H1 (cell line): ENCODE measurements at regions not wholly inside any gene's neighbourhood (a gene's known extent, or its start where the extent isn't known, plus 50 kb on each side); places are given as distances from the start of the nearest gene placed in this dataset.

ENCODE experiments used
- CTCF ChIA-PET: fragments of 300-600 bp; sonication (Branson Sonifier 250); formaldehyde crosslinking; loops from one replicate; lab custom pipeline; 2021; ENCODE audit not compliant: partially characterized antibody; lab: Charles Lee
- POLR2A ChIA-PET: fragments of 300-600 bp; sonication (Branson Sonifier 250); formaldehyde crosslinking; loops from one replicate; lab custom pipeline; 2021; ENCODE audit warnings: inconsistent platforms; ENCODE audit not compliant: partially characterized antibody; lab: Charles Lee
- DNase-seq, 2 experiments: peaks; one replicate each; pipeline versions ENCODE4 v3.0.0 to v3.0.0-alpha.2; 2010 to 2022; ENCODE audit warnings: low spot score in 2 of 2, low read depth in 1 of 2, mixed read lengths in 1 of 2
- FAIRE-seq: peaks from 2 replicates; lab custom pipeline; 2011; peaks lifted over from hg19 to GRCh38; lab: Jason Lieb, UNC
- H2AFZ ChIP-seq: 2 replicates; pipeline ENCODE4 v1.8.1; 2012; ENCODE audit warnings: low read length, inconsistent platforms
- H2AK5ac ChIP-seq: 2 replicates; pipeline ENCODE4 v1.6.1; 2013; ENCODE audit warnings: low read depth, low read length
- H2BK120ac ChIP-seq: replicated peaks from 2 replicates; pipeline ENCODE3; 2013; ENCODE audit warnings: low read depth, low read length, inconsistent platforms
- H2BK12ac ChIP-seq: 2 replicates; pipeline ENCODE4 v1.6.1; 2013; ENCODE audit warnings: low read depth, low read length
- H2BK15ac ChIP-seq: 2 replicates; pipeline ENCODE4 v1.6.1; 2013; ENCODE audit warnings: low read length
- H2BK20ac ChIP-seq: 2 replicates; pipeline ENCODE4 v1.6.1; 2013; ENCODE audit warnings: low read length
- H2BK5ac ChIP-seq: 2 replicates; pipeline ENCODE4 v1.6.1; 2013; ENCODE audit warnings: low read depth, low read length
- H3K14ac ChIP-seq: 2 replicates; pipeline ENCODE4 v1.6.1; 2013; ENCODE audit warnings: inconsistent platforms; ENCODE audit not compliant: insufficient read length
- H3K18ac ChIP-seq: 2 replicates; pipeline ENCODE4 v1.6.1; 2013; ENCODE audit warnings: low read length; ENCODE audit errors: extremely low read depth
- H3K23ac ChIP-seq: 2 replicates; pipeline ENCODE4 v1.6.1; 2013; ENCODE audit warnings: inconsistent platforms; ENCODE audit not compliant: insufficient read length
- H3K23me2 ChIP-seq: 2 replicates; pipeline ENCODE4 v1.6.1; 2013; ENCODE audit warnings: low read depth, low read length
- H3K27ac ChIP-seq: 2 replicates; pipeline ENCODE4 v1.6.1; 2011; ENCODE audit warnings: low read depth, low read length, inconsistent platforms
- H3K27me3 ChIP-seq, 4 experiments: replicated peaks in 1 of 4; 1 replicate in 1 of 4; 2 replicates in 3 of 4; pipeline versions ENCODE4 v1.6.1 to v1.8.1; 2011 to 2013; ENCODE audit warnings: low read length in 3 of 4, mild to moderate bottlenecking in 3 of 4, inconsistent platforms in 2 of 4, mixed read lengths in 2 of 4, moderate library complexity in 1 of 4; ENCODE audit not compliant: control insufficient read depth in 3 of 4, insufficient read depth in 3 of 4; ENCODE audit errors: extremely low read depth in 1 of 4
- H3K36me3 ChIP-seq, 4 experiments: 2 replicates each; pipeline versions ENCODE4 v1.6.1 to v1.8.1; 2011 to 2013; ENCODE audit warnings: mild to moderate bottlenecking in 4 of 4, low read length in 3 of 4, moderate library complexity in 2 of 4, control low read depth in 1 of 4, inconsistent platforms in 1 of 4; ENCODE audit not compliant: insufficient read depth in 4 of 4, control insufficient read depth in 2 of 4
- H3K4ac ChIP-seq: replicated peaks from 2 replicates; pipeline ENCODE3; 2013; ENCODE audit warnings: low read length, low read depth, mixed read lengths, inconsistent platforms; ENCODE audit not compliant: insufficient read length
- H3K4me1 ChIP-seq, 4 experiments: replicated peaks in 1 of 4; 1 replicate in 1 of 4; 2 replicates in 3 of 4; pipeline versions ENCODE4 v1.6.1 to v1.8.1; 2011 to 2013; ENCODE audit warnings: low read length in 3 of 4, inconsistent platforms in 2 of 4, mixed read lengths in 1 of 4; ENCODE audit not compliant: insufficient read depth in 4 of 4, control insufficient read depth in 3 of 4
- H3K4me2 ChIP-seq, 2 experiments: 2 replicates each; pipeline versions ENCODE4 v1.6.1 to v1.8.1; 2011 to 2013; ENCODE audit warnings: low read depth in 2 of 2, low read length in 2 of 2, control low read depth in 1 of 2, inconsistent platforms in 1 of 2, mild to moderate bottlenecking in 1 of 2; ENCODE audit not compliant: insufficient read depth in 1 of 2
- H3K4me3 ChIP-seq, 4 experiments: fragments of 200-600, 300-600 bp in 1 of 4; sonication (generic), shearing (Covaris generic), sonication (Bioruptor Twin) in 1 of 4; 2 replicates each; pipeline versions ENCODE4 v1.5.1 to v1.8.1; 2011 to 2016; ENCODE audit warnings: low read length in 4 of 4, low read depth in 3 of 4, control low read depth in 2 of 4, inconsistent platforms in 2 of 4, mild to moderate bottlenecking in 2 of 4, mixed read lengths in 1 of 4, moderate library complexity in 1 of 4; ENCODE audit not compliant: insufficient read depth in 2 of 4; ENCODE audit errors: extremely low read depth in 1 of 4
- H3K56ac ChIP-seq: replicated peaks from 2 replicates; pipeline ENCODE3; 2013; ENCODE audit warnings: low read depth, mild to moderate bottlenecking, mixed read lengths, low read length, inconsistent platforms; ENCODE audit not compliant: insufficient read length
- H3K79me1 ChIP-seq: 2 replicates; pipeline ENCODE4 v1.6.1; 2013; ENCODE audit warnings: low read depth, low read length, control low read depth
- H3K79me2 ChIP-seq, 2 experiments: 2 replicates each; pipeline versions ENCODE4 v1.6.1 to v1.8.1; 2012 to 2013; ENCODE audit warnings: low read length in 2 of 2, mild to moderate bottlenecking in 2 of 2, inconsistent platforms in 1 of 2; ENCODE audit not compliant: insufficient read depth in 2 of 2, control insufficient read depth in 1 of 2
- H3K9ac ChIP-seq, 4 experiments: replicated peaks in 1 of 4; 1 replicate in 1 of 4; 2 replicates in 3 of 4; pipeline versions ENCODE4 v1.6.1 to v1.8.1; 2011 to 2013; ENCODE audit warnings: low read depth in 3 of 4, low read length in 3 of 4, control low read depth in 2 of 4, mild to moderate bottlenecking in 2 of 4, moderate library complexity in 2 of 4, inconsistent platforms in 1 of 4; ENCODE audit errors: extremely low read depth in 1 of 4
- H3K9me3 ChIP-seq, 2 experiments: 2 replicates each; pipeline versions ENCODE4 v1.6.1 to v1.8.1; 2012 to 2013; ENCODE audit warnings: mild to moderate bottlenecking in 2 of 2, moderate library complexity in 2 of 2, control low read depth in 1 of 2, inconsistent platforms in 1 of 2, low read depth in 1 of 2, low read length in 1 of 2, mixed read lengths in 1 of 2; ENCODE audit not compliant: insufficient read depth in 2 of 2
- H4K20me1 ChIP-seq, 2 experiments: replicated peaks in 1 of 2; 2 replicates each; pipeline versions ENCODE3 to v1.8.1; 2011 to 2013; ENCODE audit warnings: inconsistent platforms in 2 of 2, low read length in 2 of 2, mild to moderate bottlenecking in 1 of 2; ENCODE audit not compliant: insufficient read depth in 2 of 2, control insufficient read depth in 1 of 2
- H4K5ac ChIP-seq: 2 replicates; pipeline ENCODE4 v1.6.1; 2013; ENCODE audit warnings: low read length, low read depth, mixed read lengths, inconsistent platforms; ENCODE audit not compliant: insufficient read length
- H4K8ac ChIP-seq: 2 replicates; pipeline ENCODE4 v1.8.0; 2013; ENCODE audit warnings: mild to moderate bottlenecking, moderate library complexity, low read length, inconsistent platforms; ENCODE audit not compliant: insufficient read depth; ENCODE audit errors: extremely low read depth
- H4K91ac ChIP-seq: replicated peaks from 2 replicates; pipeline ENCODE3; 2013; ENCODE audit warnings: low read length, mixed read lengths, inconsistent platforms; ENCODE audit not compliant: insufficient read length
- EGR1 ChIP-seq: IDR thresholded peaks from 2 replicates; pipeline ENCODE4 v1.6.1; 2011; ENCODE audit warnings: low read depth, low read length, borderline replicate concordance
- WGBS, 2 experiments: shearing (Covaris generic) in 1 of 2; methylation state at CpG; one replicate each; pipeline versions ENCODE4 v1.1.6 to v1.1.7; 2013 to 2015; ENCODE audit warnings: low lambda C conversion rate in 2 of 2, mixed read lengths in 2 of 2, inconsistent platforms in 1 of 2, low coverage in 1 of 2, missing lambda C conversion rate in 1 of 2; ENCODE audit not compliant: insufficient replicate concordance in 2 of 2, insufficient coverage in 1 of 2, insufficient read length in 1 of 2; ENCODE audit errors: extremely low coverage in 1 of 2, missing lambda C conversion rate in 1 of 2; 5-methylcytosine and 5-hydroxymethylcytosine counted together
- TF ChIP-seq, protein P1 (sequence below): IDR thresholded peaks from 2 replicates; pipeline ENCODE4 v1.6.1; 2011; ENCODE audit warnings: low read depth, mild to moderate bottlenecking, low read length; ENCODE audit not compliant: insufficient read depth

DNA sequence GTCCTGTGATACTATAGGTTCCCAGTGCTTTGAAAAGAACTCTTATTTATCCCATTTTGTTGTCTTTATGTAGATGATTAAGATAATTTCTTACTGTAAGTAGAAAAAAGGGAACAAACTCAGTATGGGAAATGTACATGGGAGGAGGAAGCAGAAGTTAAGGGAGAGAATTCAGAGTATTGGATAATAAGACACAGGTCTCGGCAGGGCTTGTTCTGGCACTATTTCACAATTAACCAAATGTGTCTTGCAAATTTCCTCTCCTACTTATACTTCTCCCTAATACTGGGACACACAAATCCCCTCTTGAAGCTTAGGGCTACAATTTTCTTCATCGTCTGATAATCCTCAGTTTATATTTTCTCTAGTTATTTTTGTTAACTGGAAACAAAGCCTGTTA lies 744.0 kb downstream of the ADCYAP1 start:
- no peaks in the 10 kb centered on the region for H3K36me3 ChIP-seq
- H3K27me3 ChIP-seq, result no peaks in the 10 kb centered on the region
- H4K8ac ChIP-seq, result no peak overlapping the region
- H2AFZ ChIP-seq, result no peak overlapping the region
- no peak overlapping the region for H4K91ac ChIP-seq
- H2BK120ac ChIP-seq, result no peak overlapping the region
- no peak overlapping the region for H2BK20ac ChIP-seq
- no peak overlapping the region for H3K4ac ChIP-seq
- no peaks in the 10 kb centered on the region for H3K79me1 ChIP-seq
- H3K4me2 ChIP-seq, result no peak overlapping the region
- H3K23me2 ChIP-seq, result no peaks in the 10 kb centered on the region
- H3K9ac ChIP-seq, result no peak overlapping the region
- no peaks in the 10 kb centered on the region for H3K79me2 ChIP-seq
- no peaks in the 10 kb centered on the region for H4K20me1 ChIP-seq
- no peak overlapping the region for H3K56ac ChIP-seq
- CTCF ChIA-PET, result interaction anchor here (2.4 kb wide), 1 partner anchor 15 kb away, joined by 12 read pairs; no protein-coding TSS in a partner anchor
- H3K14ac ChIP-seq, result no peak overlapping the region
- H2BK15ac ChIP-seq, result no peak overlapping the region
- H3K4me3 ChIP-seq, result no peak overlapping the region
- 50% methylated on average over 2 of the region's 2 CpGs; no CpG with 5 or more reads in 1 of the 2 experiments for WGBS, 2 experiments
- H2BK5ac ChIP-seq, result no peak overlapping the region
- no peak overlapping the region for H3K23ac ChIP-seq
- no peak for DNase-seq
- no peak overlapping the region for H3K18ac ChIP-seq
- no peak overlapping the region for H3K27ac ChIP-seq
- no peaks in the 10 kb centered on the region for H3K4me1 ChIP-seq
- no peak for FAIRE-seq
- H3K9me3 ChIP-seq, result no peaks in the 10 kb centered on the region
- H4K5ac ChIP-seq, result no peak overlapping the region
- no peak overlapping the region for H2BK12ac ChIP-seq
- POLR2A ChIA-PET, result no interaction called here
- no peak overlapping the region for H2AK5ac ChIP-seq
- TF ChIP-seq, protein P1, sequence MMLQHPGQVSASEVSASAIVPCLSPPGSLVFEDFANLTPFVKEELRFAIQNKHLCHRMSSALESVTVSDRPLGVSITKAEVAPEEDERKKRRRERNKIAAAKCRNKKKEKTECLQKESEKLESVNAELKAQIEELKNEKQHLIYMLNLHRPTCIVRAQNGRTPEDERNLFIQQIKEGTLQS, result no peak
- TF ChIP-seq EGR1, result no peak
